Muscle layer of colon (tissue), 2 donors: ENCODE measurements at regions not wholly inside any gene's neighbourhood (a gene's known extent, or its start where the extent isn't known, plus 50 kb on each side); places are given as distances from the start of the nearest gene placed in this dataset.

Source experiments
- H3K27ac ChIP-seq: one replicate; pipeline ENCODE4 v1.7.0; 2013; ENCODE audit warnings: low read depth, mild to moderate bottlenecking, low read length, moderate library complexity
- H3K27me3 ChIP-seq, 2 donors: one replicate each; pipeline ENCODE4 v1.7.0; 2013; ENCODE audit warnings: low read length in 2 of 2, mild to moderate bottlenecking in 2 of 2; ENCODE audit not compliant: insufficient read depth in 2 of 2, control insufficient read depth in 1 of 2
- H3K36me3 ChIP-seq: one replicate; pipeline ENCODE4 v1.7.0; 2013; ENCODE audit warnings: mild to moderate bottlenecking, low read length; ENCODE audit not compliant: insufficient read depth
- H3K4me1 ChIP-seq: one replicate; pipeline ENCODE4 v1.7.0; 2013; ENCODE audit warnings: mild to moderate bottlenecking, low read length; ENCODE audit not compliant: insufficient read depth
- H3K4me3 ChIP-seq, 2 donors: one replicate each; pipeline ENCODE4 v1.7.0; 2013; ENCODE audit warnings: low read length in 2 of 2, low read depth in 1 of 2, mild to moderate bottlenecking in 1 of 2, moderate library complexity in 1 of 2
- H3K9ac ChIP-seq: one replicate; pipeline ENCODE4 v1.7.0; 2013; ENCODE audit warnings: low read length
- H3K9me3 ChIP-seq: one replicate; pipeline ENCODE4 v1.7.0; 2013; ENCODE audit warnings: mild to moderate bottlenecking, low read length
- donor health status: abdominal sarcoma.
- donor health status: Adenocarcinoma of cecum.

GRCh38 chr1:57704231-57704630 is 280.4 kb upstream of the DAB1 start:
- H3K9me3 ChIP-seq: no peaks in the 10 kb centered on the region
- no peaks in the 10 kb centered on the region for H3K36me3 ChIP-seq
- no peak overlapping the region for H3K9ac ChIP-seq
- no peaks in the 10 kb centered on the region for H3K27me3 ChIP-seq
- no peaks in the 10 kb centered on the region for H3K4me1 ChIP-seq
- H3K4me3 ChIP-seq: no peak overlapping the region
- no peak overlapping the region for H3K27ac ChIP-seq

GRCh38 chr1:57696904-57697303 is 273.0 kb upstream of the DAB1 start:
- Histone ChIP-seq H3K27me3 (no peaks in the 10 kb centered on the region), H3K9me3 (no peaks in the 10 kb centered on the region), H3K36me3 (no peaks in the 10 kb centered on the region), H3K4me3 (no peak overlapping the region), H3K9ac (no peak overlapping the region), H3K4me1 (no peaks in the 10 kb centered on the region), H3K27ac (no peak overlapping the region)

GRCh38 chr1:57696043-57696442 is 272.2 kb upstream of the DAB1 start:
- Histone ChIP-seq H3K9ac (no peak overlapping the region), H3K9me3 (no peaks in the 10 kb centered on the region), H3K4me3 (no peak overlapping the region), H3K4me1 (no peaks in the 10 kb centered on the region), H3K27me3 (no peaks in the 10 kb centered on the region), H3K27ac (no peak overlapping the region), H3K36me3 (no peaks in the 10 kb centered on the region)

GRCh38 chr1:57686306-57686705 is 262.4 kb upstream of the DAB1 start:
- Histone ChIP-seq H3K27ac (no peak overlapping the region), H3K36me3 (no peaks in the 10 kb centered on the region), H3K9me3 (no peaks in the 10 kb centered on the region), H3K27me3 (no peaks in the 10 kb centered on the region), H3K4me3 (no peak overlapping the region), H3K9ac (no peak overlapping the region), H3K4me1 (no peaks in the 10 kb centered on the region)

- H3K27ac ChIP-seq: no peak overlapping the region
- no peaks in the 10 kb centered on the region for H3K36me3 ChIP-seq
- H3K9me3 ChIP-seq: no peaks in the 10 kb centered on the region
These were observed 259.4 kb upstream of the DAB1 start for GRCh38 chr1:57683037-57683942.

GRCh38 chr1:57678138-57678537 is 254.3 kb upstream of the DAB1 start:
- Histone ChIP-seq H3K4me1 (no peaks in the 10 kb centered on the region), H3K36me3 (no peaks in the 10 kb centered on the region), H3K4me3 (no peak overlapping the region)

More at GRCh38 chr1:57683037-57683942, 259.4 kb upstream of the DAB1 start:
- no peak overlapping the region for H3K4me3 ChIP-seq
- no peaks in the 10 kb centered on the region for H3K4me1 ChIP-seq
- H3K9ac ChIP-seq: no peak overlapping the region
- H3K27me3 ChIP-seq: no peaks in the 10 kb centered on the region

GRCh38 chr1:57675776-57676175 is 251.9 kb upstream of the DAB1 start:
- Histone ChIP-seq H3K36me3 (no peaks in the 10 kb centered on the region), H3K9me3 (no peaks in the 10 kb centered on the region), H3K9ac (no peak overlapping the region), H3K4me1 (no peaks in the 10 kb centered on the region), H3K4me3 (no peak overlapping the region), H3K27me3 (no peaks in the 10 kb centered on the region), H3K27ac (no peak overlapping the region)

More at GRCh38 chr1:57678138-57678537, 254.3 kb upstream of the DAB1 start:
- H3K9ac ChIP-seq: no peak overlapping the region
- H3K9me3 ChIP-seq: no peaks in the 10 kb centered on the region
- H3K27ac ChIP-seq: no peak overlapping the region
- no peaks in the 10 kb centered on the region for H3K27me3 ChIP-seq

GRCh38 chr1:57674801-57675200 is 250.9 kb upstream of the DAB1 start:
- Histone ChIP-seq H3K9ac (no peak overlapping the region), H3K36me3 (no peaks in the 10 kb centered on the region), H3K27me3 (no peaks in the 10 kb centered on the region), H3K4me1 (no peaks in the 10 kb centered on the region), H3K9me3 (no peaks in the 10 kb centered on the region), H3K4me3 (no peak overlapping the region), H3K27ac (no peak overlapping the region)

GRCh38 chr1:57672346-57673140 is 248.7 kb upstream of the DAB1 start:
- Histone ChIP-seq H3K9ac (no peak overlapping the region), H3K27me3 (no peaks in the 10 kb centered on the region), H3K4me1 (no peaks in the 10 kb centered on the region), H3K36me3 (no peaks in the 10 kb centered on the region), H3K9me3 (no peaks in the 10 kb centered on the region), H3K4me3 (no peak overlapping the region), H3K27ac (no peak overlapping the region)

- Histone ChIP-seq H3K9me3 (no peaks in the 10 kb centered on the region), H3K4me3 (no peak overlapping the region), H3K27me3 (no peaks in the 10 kb centered on the region), H3K9ac (no peak overlapping the region), H3K36me3 (no peaks in the 10 kb centered on the region), H3K4me1 (no peaks in the 10 kb centered on the region), H3K27ac (no peak overlapping the region)
These were observed 247.9 kb upstream of the DAB1 start for GRCh38 chr1:57671750-57672149.

- Histone ChIP-seq H3K9me3 (no peaks in the 10 kb centered on the region), H3K4me3 (no peak overlapping the region), H3K9ac (no peak overlapping the region), H3K27me3 (no peaks in the 10 kb centered on the region), H3K27ac (no peak overlapping the region), H3K36me3 (no peaks in the 10 kb centered on the region), H3K4me1 (no peaks in the 10 kb centered on the region)
These were observed 235.9 kb upstream of the DAB1 start for GRCh38 chr1:57659804-57660203.
